Prostate gland (tissue), 2 donors: ENCODE measurements at regions not wholly inside any gene's neighbourhood (a gene's known extent, or its start where the extent isn't known, plus 50 kb on each side); places are given as distances from the start of the nearest gene placed in this dataset.

ENCODE experiments used
- POLR2A ChIP-seq: fragments of 450-650 bp; IDR thresholded peaks from one replicate; pipeline ENCODE4 v1.6.1; 2016; ENCODE audit warnings: antibody characterized with exemption, mild to moderate bottlenecking
- POLR2AphosphoS5 ChIP-seq: sonication (generic); formaldehyde crosslinking; IDR thresholded peaks from one replicate; pipeline ENCODE4 v1.6.1; 2017; ENCODE audit warnings: antibody characterized with exemption
- TF ChIP-seq, protein P1 (sequence below), 4 experiments: fragments of 200-600 bp in 2 of 4; fragments of 450-650 bp in 2 of 4; sonication (generic) in 2 of 4; IDR thresholded peaks; 1 replicate in 3 of 4; 2 replicates in 1 of 4; pipeline ENCODE4 v1.5.1; 2016 to 2019; ENCODE audit warnings: antibody characterized with exemption in 4 of 4, mild to moderate bottlenecking in 2 of 4, moderate library complexity in 2 of 4

DNA sequence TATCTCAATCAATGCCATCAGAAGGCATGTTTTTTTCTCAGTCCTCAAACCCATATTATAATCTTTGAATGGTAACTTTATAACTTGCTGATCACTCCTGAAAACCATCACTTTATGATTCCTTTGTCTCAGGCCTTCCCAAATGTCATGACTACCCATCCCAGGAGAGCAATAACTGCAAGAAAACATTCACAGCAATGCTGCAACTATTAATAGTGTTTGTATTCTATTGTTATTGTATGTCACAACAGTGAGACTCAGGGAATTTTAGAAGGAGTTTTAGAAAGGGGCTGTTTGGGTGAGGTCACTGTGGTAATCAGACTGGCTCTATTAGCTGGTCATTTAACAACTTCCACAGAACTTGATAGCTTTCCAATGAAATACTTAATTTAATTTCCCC lies 301.4 kb upstream of the TBX18 start:
- TF ChIP-seq, protein P1, sequence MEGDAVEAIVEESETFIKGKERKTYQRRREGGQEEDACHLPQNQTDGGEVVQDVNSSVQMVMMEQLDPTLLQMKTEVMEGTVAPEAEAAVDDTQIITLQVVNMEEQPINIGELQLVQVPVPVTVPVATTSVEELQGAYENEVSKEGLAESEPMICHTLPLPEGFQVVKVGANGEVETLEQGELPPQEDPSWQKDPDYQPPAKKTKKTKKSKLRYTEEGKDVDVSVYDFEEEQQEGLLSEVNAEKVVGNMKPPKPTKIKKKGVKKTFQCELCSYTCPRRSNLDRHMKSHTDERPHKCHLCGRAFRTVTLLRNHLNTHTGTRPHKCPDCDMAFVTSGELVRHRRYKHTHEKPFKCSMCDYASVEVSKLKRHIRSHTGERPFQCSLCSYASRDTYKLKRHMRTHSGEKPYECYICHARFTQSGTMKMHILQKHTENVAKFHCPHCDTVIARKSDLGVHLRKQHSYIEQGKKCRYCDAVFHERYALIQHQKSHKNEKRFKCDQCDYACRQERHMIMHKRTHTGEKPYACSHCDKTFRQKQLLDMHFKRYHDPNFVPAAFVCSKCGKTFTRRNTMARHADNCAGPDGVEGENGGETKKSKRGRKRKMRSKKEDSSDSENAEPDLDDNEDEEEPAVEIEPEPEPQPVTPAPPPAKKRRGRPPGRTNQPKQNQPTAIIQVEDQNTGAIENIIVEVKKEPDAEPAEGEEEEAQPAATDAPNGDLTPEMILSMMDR (IDR thresholded peaks at IDR 0.05) = no peak
- TF ChIP-seq POLR2AphosphoS5 (no peak), POLR2A (no peak)
